ENCODE measurements at regions not wholly inside any gene's neighbourhood (a gene's known extent, or its start where the extent isn't known, plus 50 kb on each side); places are given as distances from the start of the nearest gene placed in this dataset.
A peak's percentile ranks its signal among the peaks of the same experiment; 100 is the strongest.

- no peaks in the 10 kb centered on the region for H3K27me3 ChIP-seq
- DNase-seq (no peak), ATAC-seq (no peak)
- no peaks in the 10 kb centered on the region for H3K4me1 ChIP-seq
- intact Hi-C loops (cut with DNase I): no loop called here
- H3K9me3 ChIP-seq: no peaks in the 10 kb centered on the region
- TF ChIP-seq CTCF (IDR thresholded peaks at IDR 0.05): no peak
- no peak overlapping the region for H3K4me3 ChIP-seq
- no peak overlapping the region for H3K27ac ChIP-seq
- no peaks in the 10 kb centered on the region for H3K36me3 ChIP-seq
Observed at GRCh38 chr12:93297032-93297431, 80.7 kb upstream of the NUDT4 start.

GRCh38 chr12:93297536-93297935, 80.2 kb upstream of the NUDT4 start:
- intact Hi-C loops (cut with DNase I): no loop called here
- H3K36me3 ChIP-seq: no peaks in the 10 kb centered on the region

DNA sequence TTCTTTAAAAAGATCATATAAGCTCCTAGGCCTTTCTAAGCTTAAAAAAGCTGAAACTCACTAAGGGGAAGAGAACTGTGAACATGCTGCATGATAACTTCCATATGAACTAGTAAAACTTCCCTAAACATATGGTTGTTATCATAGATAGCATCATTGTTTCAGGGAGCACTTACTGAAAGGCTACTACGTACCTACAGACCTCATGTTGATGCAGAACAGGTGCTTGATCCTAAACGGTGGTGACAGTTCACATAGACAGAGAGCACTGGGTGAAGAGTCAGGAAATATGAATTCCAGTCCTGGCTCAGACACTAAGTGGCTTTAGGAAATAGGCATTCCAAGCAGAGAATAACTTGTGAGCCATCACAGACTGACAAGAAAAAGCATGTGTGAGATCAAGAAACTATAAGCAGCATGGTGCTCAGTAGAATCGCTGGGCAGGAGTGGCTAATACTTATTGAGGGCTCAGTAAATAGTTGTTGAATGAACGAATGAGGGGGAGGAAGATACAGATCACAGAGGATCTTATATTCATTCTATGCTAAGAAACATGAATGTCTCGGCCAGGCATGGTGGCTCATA, 78.4 kb upstream of the NUDT4 start:
- Histone ChIP-seq H3K9me3 (no peaks in the 10 kb centered on the region), H3K27ac (no peak overlapping the region)

More at GRCh38 chr12:93297536-93297935, 80.2 kb upstream of the NUDT4 start:
- no peaks in the 10 kb centered on the region for H3K27me3 ChIP-seq
- H3K4me1 ChIP-seq: no peaks in the 10 kb centered on the region
- H3K4me3 ChIP-seq: no peak overlapping the region
- no peak for TF ChIP-seq CTCF (IDR thresholded peaks at IDR 0.05)
- H3K27ac ChIP-seq: no peak overlapping the region
- no peak for ATAC-seq
- no peak for DNase-seq
- H3K9me3 ChIP-seq: no peaks in the 10 kb centered on the region

DNA sequence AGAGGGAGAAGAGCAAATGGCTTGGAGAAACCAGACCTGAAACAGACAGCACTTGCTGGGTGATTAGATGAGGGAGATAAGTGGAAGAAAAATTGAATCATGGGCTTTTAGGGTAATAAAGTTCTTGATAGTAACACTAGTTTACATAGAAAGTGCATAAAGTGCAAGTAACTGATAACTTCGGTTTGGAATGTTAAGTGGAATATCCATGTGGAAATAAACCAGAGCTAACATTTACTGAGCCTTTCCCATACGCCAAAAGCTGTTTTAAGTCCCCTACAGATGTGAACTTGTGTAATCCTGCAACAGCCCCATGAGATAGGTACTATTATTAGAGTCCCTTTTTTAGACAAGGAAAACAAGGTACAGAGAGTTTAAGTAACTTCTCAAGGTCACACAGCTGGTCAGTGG, 77.1 kb upstream of the NUDT4 start:
- no peak for DNase-seq
- TF ChIP-seq CTCF (IDR thresholded peaks at IDR 0.05): no peak
- H3K27ac ChIP-seq: no peak overlapping the region

More for the DNA sequence above, 78.4 kb upstream of the NUDT4 start:
- no peaks in the 10 kb centered on the region for H3K36me3 ChIP-seq
- H3K4me1 ChIP-seq: no peaks in the 10 kb centered on the region
- H3K4me3 ChIP-seq: no peak overlapping the region
- no peaks in the 10 kb centered on the region for H3K27me3 ChIP-seq
- ATAC-seq (no peak), DNase-seq (no peak)
- no peak for TF ChIP-seq CTCF (IDR thresholded peaks at IDR 0.05)
- intact Hi-C loops (cut with DNase I): no loop called here

DNA sequence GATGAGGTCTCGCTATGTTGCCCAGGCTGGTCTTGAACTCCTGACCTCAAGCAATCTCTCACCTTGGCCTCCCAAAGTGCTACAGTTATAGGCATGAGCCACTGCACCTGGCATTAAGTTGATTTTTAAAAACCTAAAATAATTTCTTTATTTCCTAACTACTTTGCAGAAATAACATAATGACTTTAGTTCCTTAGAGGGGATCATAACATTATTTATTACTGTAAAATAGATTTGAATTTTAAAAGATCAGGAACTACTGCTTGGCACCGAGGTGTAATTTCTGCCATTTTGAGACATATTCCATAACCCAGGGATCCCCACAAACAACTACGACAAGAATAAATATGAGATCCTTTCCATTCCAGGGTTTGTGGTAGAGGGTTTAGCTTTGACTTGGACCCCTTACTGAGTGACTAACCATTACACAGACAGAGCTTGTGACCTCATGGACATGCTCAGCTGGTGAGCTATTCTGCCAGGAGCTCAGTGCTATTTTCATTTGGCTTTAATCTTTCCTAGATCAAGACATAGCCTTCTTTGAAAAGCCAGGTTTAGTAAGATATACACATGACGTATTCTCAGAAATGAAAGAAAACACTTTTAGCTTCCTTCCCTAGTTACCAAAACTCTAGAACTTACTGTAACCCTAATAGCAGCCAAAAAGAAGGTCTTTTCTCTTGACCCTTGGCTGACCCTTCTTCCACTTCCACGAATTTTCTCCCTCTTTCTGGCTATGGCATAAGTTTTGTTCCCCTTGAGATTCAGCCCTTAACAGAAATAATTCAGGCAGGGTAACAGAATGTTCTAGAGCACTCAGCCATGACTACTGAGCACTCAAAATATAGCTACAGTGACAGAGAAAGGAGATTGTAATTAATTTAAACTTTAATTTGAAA, 75.1 kb upstream of the NUDT4 start:
- Histone ChIP-seq H3K4me3 (no peak overlapping the region), H3K9me3 (peaks cover 0 to 7% of the 10 kb centered on the region in 2 donors), H3K4me1 (no peaks in the 10 kb centered on the region), H3K27me3 (no peaks in the 10 kb centered on the region), H3K36me3 (no peaks in the 10 kb centered on the region), H3K27ac (no peak overlapping the region)
- no peak for DNase-seq
- ATAC-seq: peak; percentile 40
- intact Hi-C loops (cut with DNase I): no loop called here
- TF ChIP-seq CTCF (IDR thresholded peaks at IDR 0.05): no peak

More for the DNA sequence above, 77.1 kb upstream of the NUDT4 start:
- Histone ChIP-seq H3K4me1 (no peaks in the 10 kb centered on the region), H3K36me3 (no peaks in the 10 kb centered on the region), H3K4me3 (no peak overlapping the region), H3K9me3 (no peaks in the 10 kb centered on the region), H3K27me3 (no peaks in the 10 kb centered on the region)
- ATAC-seq: no peak
- intact Hi-C loops (cut with DNase I): no loop called here

Measured in left lung (tissue), 4 donors.